Endothelial cell (in vitro differentiated cells): ENCODE measurements at regions not wholly inside any gene's neighbourhood (a gene's known extent, or its start where the extent isn't known, plus 50 kb on each side); places are given as distances from the start of the nearest gene placed in this dataset.

Experiments used
- DNase-seq: peaks from one replicate; pipeline ENCODE4 v3.0.0; 2021; ENCODE audit warnings: low spot score
- H3K27ac Mint-ChIP-seq: one replicate; pipeline ENCODE4 v1.8.0; 2021; ENCODE audit warnings: mixed read lengths, inconsistent platforms; ENCODE audit not compliant: unreplicated experiment
- H3K27me3 Mint-ChIP-seq: one replicate; pipeline ENCODE4 v1.8.0; 2021; ENCODE audit warnings: mild to moderate bottlenecking, moderate library complexity, mixed read lengths, inconsistent platforms; ENCODE audit not compliant: unreplicated experiment
- H3K36me3 Mint-ChIP-seq: one replicate; pipeline ENCODE4 v1.8.0; 2021; ENCODE audit warnings: mild to moderate bottlenecking, low read depth, mixed read lengths, inconsistent platforms; ENCODE audit not compliant: unreplicated experiment
- H3K4me1 Mint-ChIP-seq: one replicate; pipeline ENCODE4 v1.8.0; 2021; ENCODE audit warnings: mild to moderate bottlenecking, mixed read lengths, inconsistent platforms; ENCODE audit not compliant: unreplicated experiment
- H3K4me3 Mint-ChIP-seq: one replicate; pipeline ENCODE4 v1.8.0; 2021; ENCODE audit warnings: mild to moderate bottlenecking, mixed read lengths, inconsistent platforms; ENCODE audit not compliant: unreplicated experiment
- H3K9me3 Mint-ChIP-seq: one replicate; pipeline ENCODE4 v1.8.0; 2021; ENCODE audit warnings: mixed read lengths, inconsistent platforms; ENCODE audit not compliant: unreplicated experiment
- CTCF ChIP-seq: fragments of 200-600 bp; sonication (generic); IDR thresholded peaks from one replicate; pipeline ENCODE4 v1.5.0; 2021; ENCODE audit warnings: antibody characterized with exemption; ENCODE audit not compliant: unreplicated experiment

DNA sequence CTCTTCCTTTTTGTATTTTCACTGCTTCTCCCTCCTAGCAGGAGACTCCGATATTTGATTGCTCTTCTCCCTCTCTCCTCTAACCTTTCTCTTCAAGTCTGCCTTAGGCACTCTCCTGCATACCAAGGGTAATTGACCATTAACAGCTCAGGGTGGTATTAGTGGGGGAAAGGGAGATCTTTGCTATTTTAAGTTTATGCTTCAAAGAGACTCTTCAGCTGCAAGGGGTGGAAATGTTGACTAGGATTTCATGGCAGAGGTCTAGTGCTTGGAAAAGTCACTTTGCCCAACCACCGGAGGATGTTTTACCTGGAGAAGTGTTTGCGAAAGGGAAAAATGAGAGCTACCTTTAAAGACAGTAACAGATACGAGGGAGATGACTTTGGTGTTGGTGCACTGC lies 453.7 kb downstream of the SLC4A3 start:
- Mint-ChIP-seq H3K9me3 (no peaks in the 10 kb centered on the region), H3K27me3 (no peaks in the 10 kb centered on the region), H3K27ac (no peak overlapping the region), H3K4me1 (peaks cover 3% of the 10 kb centered on the region), H3K36me3 (no peaks in the 10 kb centered on the region), H3K4me3 (no peak overlapping the region)
- TF ChIP-seq CTCF, result no peak
- no peak for DNase-seq

- Mint-ChIP-seq H3K27ac (no peak overlapping the region), H3K4me1 (peaks cover 16% of the 10 kb centered on the region), H3K9me3 (no peaks in the 10 kb centered on the region), H3K4me3 (no peak overlapping the region), H3K36me3 (no peaks in the 10 kb centered on the region), H3K27me3 (no peaks in the 10 kb centered on the region)
- DNase-seq, result no peak
- TF ChIP-seq CTCF, result no peak
Measured at GRCh38 chr2:220090050-220090449, 462.6 kb downstream of the SLC4A3 start.

- TF ChIP-seq CTCF, result no peak
- no peak for DNase-seq
- H3K4me3 Mint-ChIP-seq, result no peak overlapping the region
- H3K27me3 Mint-ChIP-seq, result peaks cover 1% of the 10 kb centered on the region
- no peaks in the 10 kb centered on the region for H3K9me3 Mint-ChIP-seq
- H3K36me3 Mint-ChIP-seq, result no peaks in the 10 kb centered on the region
- no peak overlapping the region for H3K27ac Mint-ChIP-seq
- peaks cover 16% of the 10 kb centered on the region for H3K4me1 Mint-ChIP-seq
Measured at GRCh38 chr2:220096406-220096805, 469.0 kb downstream of the SLC4A3 start.

GRCh38 chr2:220101980-220102379 lies 474.6 kb downstream of the SLC4A3 start:
- H3K36me3 Mint-ChIP-seq, result no peaks in the 10 kb centered on the region
- H3K4me1 Mint-ChIP-seq, result peaks cover 2% of the 10 kb centered on the region
- H3K9me3 Mint-ChIP-seq, result no peaks in the 10 kb centered on the region
- no peak overlapping the region for H3K27ac Mint-ChIP-seq
- no peak for TF ChIP-seq CTCF
- no peak overlapping the region for H3K4me3 Mint-ChIP-seq
- DNase-seq, result no peak
- H3K27me3 Mint-ChIP-seq, result no peaks in the 10 kb centered on the region

DNA sequence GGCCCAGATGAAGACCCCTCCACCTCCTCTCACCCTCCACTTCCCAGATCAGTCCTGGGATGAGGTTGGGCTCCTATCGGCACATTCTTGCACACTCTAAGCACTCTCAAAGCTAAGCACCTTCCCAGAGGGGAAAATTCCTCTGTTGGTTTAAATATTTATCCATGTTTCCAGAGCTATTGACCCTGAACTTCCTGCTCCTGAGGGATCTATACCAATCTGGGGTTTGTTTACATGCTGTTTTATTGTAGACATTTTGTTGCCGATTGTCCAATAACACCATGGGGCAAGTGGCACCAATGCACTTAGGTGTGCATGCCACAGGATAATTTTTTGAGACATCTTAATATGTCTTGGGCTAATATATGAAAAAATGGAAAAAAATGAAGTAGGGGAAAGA lies 476.2 kb downstream of the SLC4A3 start:
- Mint-ChIP-seq H3K36me3 (no peaks in the 10 kb centered on the region), H3K27me3 (no peaks in the 10 kb centered on the region), H3K4me3 (no peak overlapping the region), H3K4me1 (peaks cover 2% of the 10 kb centered on the region), H3K27ac (no peak overlapping the region), H3K9me3 (no peaks in the 10 kb centered on the region)
- no peak for TF ChIP-seq CTCF
- DNase-seq, result no peak
